Neural crest cell (in vitro differentiated cells): ENCODE measurements at regions not wholly inside any gene's neighbourhood (a gene's known extent, or its start where the extent isn't known, plus 50 kb on each side); places are given as distances from the start of the nearest gene placed in this dataset.

ENCODE experiments used
- DNase-seq: peaks from one replicate; pipeline ENCODE4 v3.0.0; 2021; ENCODE audit warnings: low read depth, mixed read lengths, low spot score
- H3K27ac Mint-ChIP-seq: one replicate; pipeline ENCODE4 v1.8.0; 2021; ENCODE audit warnings: mild to moderate bottlenecking, mixed read lengths; ENCODE audit not compliant: unreplicated experiment
- H3K27me3 Mint-ChIP-seq: 2 replicates; pipeline ENCODE4 v1.8.0; 2021; ENCODE audit warnings: low read depth, mild to moderate bottlenecking, mixed read lengths
- H3K36me3 Mint-ChIP-seq: 2 replicates; pipeline ENCODE4 v1.8.0; 2021; ENCODE audit warnings: low read depth, mild to moderate bottlenecking, mixed read lengths
- H3K4me1 Mint-ChIP-seq: 2 replicates; pipeline ENCODE4 v1.8.0; 2021; ENCODE audit warnings: mixed read lengths
- H3K4me3 Mint-ChIP-seq: one replicate; pipeline ENCODE4 v1.8.0; 2021; ENCODE audit warnings: mild to moderate bottlenecking, mixed read lengths
- H3K9me3 Mint-ChIP-seq: 2 replicates; pipeline ENCODE4 v1.8.0; 2021; ENCODE audit warnings: mixed read lengths
- CTCF ChIP-seq: fragments of 200-600 bp; sonication (generic); conservative IDR thresholded peaks from 2 replicates; pipeline ENCODE4 v1.5.0; 2021; ENCODE audit warnings: antibody characterized with exemption, mild to moderate bottlenecking

- DNase-seq, result no peak
- Mint-ChIP-seq H3K27ac (no peak overlapping the region), H3K4me3 (no peak overlapping the region)
Measured at GRCh38 chr10:3476186-3476585, 303.6 kb upstream of the PITRM1 start.

GRCh38 chr10:3475367-3475766 lies 302.8 kb upstream of the PITRM1 start:
- no peaks in the 10 kb centered on the region for H3K27me3 Mint-ChIP-seq
- no peak for TF ChIP-seq CTCF
- no peaks in the 10 kb centered on the region for H3K36me3 Mint-ChIP-seq
- peaks cover 4% of the 10 kb centered on the region for H3K9me3 Mint-ChIP-seq
- no peak for DNase-seq
- peaks cover 56% of the 10 kb centered on the region for H3K4me1 Mint-ChIP-seq
- H3K4me3 Mint-ChIP-seq, result no peak overlapping the region
- peak overlapping the region; percentile 67 for H3K27ac Mint-ChIP-seq

More at GRCh38 chr10:3476186-3476585, 303.6 kb upstream of the PITRM1 start:
- no peaks in the 10 kb centered on the region for H3K36me3 Mint-ChIP-seq
- H3K27me3 Mint-ChIP-seq, result no peaks in the 10 kb centered on the region
- H3K4me1 Mint-ChIP-seq, result peaks cover 51% of the 10 kb centered on the region
- peaks cover 4% of the 10 kb centered on the region for H3K9me3 Mint-ChIP-seq
- TF ChIP-seq CTCF, result no peak

GRCh38 chr10:3474266-3474665 lies 301.7 kb upstream of the PITRM1 start:
- H3K4me3 Mint-ChIP-seq, result no peak overlapping the region
- no peak overlapping the region for H3K27ac Mint-ChIP-seq
- H3K27me3 Mint-ChIP-seq, result no peaks in the 10 kb centered on the region
- H3K4me1 Mint-ChIP-seq, result peaks cover 59% of the 10 kb centered on the region
- no peak for DNase-seq
- H3K9me3 Mint-ChIP-seq, result no peaks in the 10 kb centered on the region
- no peaks in the 10 kb centered on the region for H3K36me3 Mint-ChIP-seq
- no peak for TF ChIP-seq CTCF

- no peaks in the 10 kb centered on the region for H3K36me3 Mint-ChIP-seq
- H3K4me3 Mint-ChIP-seq, result no peak overlapping the region
- H3K27ac Mint-ChIP-seq, result no peak overlapping the region
- no peaks in the 10 kb centered on the region for H3K27me3 Mint-ChIP-seq
- TF ChIP-seq CTCF, result no peak
- no peak for DNase-seq
- no peaks in the 10 kb centered on the region for H3K9me3 Mint-ChIP-seq
- peaks cover 69% of the 10 kb centered on the region for H3K4me1 Mint-ChIP-seq
Measured at GRCh38 chr10:3473271-3473670, 300.7 kb upstream of the PITRM1 start.

- Mint-ChIP-seq H3K36me3 (no peaks in the 10 kb centered on the region), H3K9me3 (no peaks in the 10 kb centered on the region), H3K4me1 (peaks cover 73% of the 10 kb centered on the region), H3K27me3 (no peaks in the 10 kb centered on the region), H3K27ac (peak overlapping the region; percentile 98), H3K4me3 (peak overlapping the region; percentile 36)
- TF ChIP-seq CTCF, result no peak
- peak; percentile 26 for DNase-seq
Measured at GRCh38 chr10:3472287-3473051, 299.9 kb upstream of the PITRM1 start.
